HepG2 (cell line): ENCODE measurements at regions not wholly inside any gene's neighbourhood (a gene's known extent, or its start where the extent isn't known, plus 50 kb on each side); places are given as distances from the start of the nearest gene placed in this dataset.

ENCODE experiments used
- ARID2 ChIP-seq: sonication (generic); formaldehyde crosslinking; IDR thresholded peaks from 2 replicates; pipeline ENCODE4 v1.8.1; 2022; ENCODE audit warnings: mild to moderate bottlenecking, missing genetic modification reagents, borderline replicate concordance
- EP300 ChIP-seq, 3 experiments: sonication (generic) in 1 of 3; formaldehyde crosslinking in 1 of 3; IDR thresholded peaks; 2 replicates each; pipeline versions ENCODE4 v1.5.1 to v1.6.1; 2011 to 2020; ENCODE audit warnings: low read depth in 2 of 3, low read length in 2 of 3, borderline replicate concordance in 1 of 3, improper control_type of control experiment in 1 of 3, mild to moderate bottlenecking in 1 of 3, missing genetic modification reagents in 1 of 3, moderate library complexity in 1 of 3
- FLYWCH1 ChIP-seq: sonication (generic); formaldehyde crosslinking; IDR thresholded peaks from 2 replicates; pipeline ENCODE4 v1.8.1; 2023; ENCODE audit warnings: mild to moderate bottlenecking, missing genetic modification reagents
- GPN1 ChIP-seq: sonication (generic); formaldehyde crosslinking; IDR thresholded peaks from 2 replicates; pipeline ENCODE4 v1.5.1; 2020; ENCODE audit warnings: missing genetic modification reagents, borderline replicate concordance
- NCOR1 ChIP-seq: fragments of 200-600 bp; sonication (generic); IDR thresholded peaks from 2 replicates; pipeline ENCODE4 v1.7.0; 2017; ENCODE audit warnings: antibody characterized with exemption, low read length, borderline replicate concordance
- NFATC3 ChIP-seq: sonication (generic); formaldehyde crosslinking; IDR thresholded peaks from 2 replicates; pipeline ENCODE4 v1.5.1; 2020; ENCODE audit warnings: mild to moderate bottlenecking, missing genetic modification reagents
- NR2F6 ChIP-seq, 2 experiments: IDR thresholded peaks; 2 replicates each; pipeline ENCODE4 v1.6.1; 2016; ENCODE audit warnings: antibody characterized with exemption in 1 of 2, mild to moderate bottlenecking in 1 of 2
- PHF21A ChIP-seq: sonication (generic); formaldehyde crosslinking; IDR thresholded peaks from 2 replicates; pipeline ENCODE4 v1.5.0; 2020; ENCODE audit warnings: mild to moderate bottlenecking, missing genetic modification reagents
- SIX1 ChIP-seq: sonication (generic); formaldehyde crosslinking; IDR thresholded peaks from 2 replicates; pipeline ENCODE4 v1.4.0; 2020; ENCODE audit warnings: missing genetic modification reagents, borderline replicate concordance
- SKI ChIP-seq: fragments of 450-650 bp; IDR thresholded peaks from one replicate; pipeline ENCODE4 v1.6.1; 2018; ENCODE audit warnings: mild to moderate bottlenecking; ENCODE audit not compliant: partially characterized antibody
- SMAD9 ChIP-seq: sonication (generic); formaldehyde crosslinking; IDR thresholded peaks from 2 replicates; pipeline ENCODE4 v1.5.1; 2020; ENCODE audit warnings: mild to moderate bottlenecking, missing genetic modification reagents
- SOX6 ChIP-seq, 2 experiments: fragments of 450-650 bp in 1 of 2; sonication (generic) in 1 of 2; formaldehyde crosslinking in 1 of 2; IDR thresholded peaks; 2 replicates each; pipeline versions ENCODE4 v1.4.0 to v1.6.1; 2017 to 2020; ENCODE audit warnings: antibody characterized with exemption in 1 of 2, mild to moderate bottlenecking in 1 of 2, missing genetic modification reagents in 1 of 2
- TCF7 ChIP-seq: sonication (generic); IDR thresholded peaks from 2 replicates; pipeline ENCODE4 v1.6.1; 2016; ENCODE audit warnings: antibody characterized with exemption, low read depth
- ZMYM4 ChIP-seq: sonication (generic); formaldehyde crosslinking; IDR thresholded peaks from 2 replicates; pipeline ENCODE4 v1.8.1; 2023; ENCODE audit warnings: mild to moderate bottlenecking, missing genetic modification reagents
- ZNF30 ChIP-seq: sonication (generic); formaldehyde crosslinking; IDR thresholded peaks from 2 replicates; pipeline ENCODE4 v1.5.0; 2020; ENCODE audit warnings: mild to moderate bottlenecking, missing genetic modification reagents
- ZNF607 ChIP-seq: sonication (generic); formaldehyde crosslinking; IDR thresholded peaks from 2 replicates; pipeline ENCODE4 v1.5.1; 2020; ENCODE audit warnings: missing genetic modification reagents, mild to moderate bottlenecking, borderline replicate concordance
- ZNF615 ChIP-seq: sonication (generic); formaldehyde crosslinking; IDR thresholded peaks from 2 replicates; pipeline ENCODE4 v1.5.0; 2020; ENCODE audit warnings: mild to moderate bottlenecking, missing genetic modification reagents, borderline replicate concordance
- TF ChIP-seq, protein P1 (sequence below): sonication (generic); formaldehyde crosslinking; IDR thresholded peaks from 2 replicates; pipeline ENCODE4 v1.5.0; 2020; ENCODE audit warnings: missing genetic modification reagents
- TF ChIP-seq, protein P2 (sequence below): sonication (generic); formaldehyde crosslinking; IDR thresholded peaks from 2 replicates; pipeline ENCODE4 v1.4.0; 2020; ENCODE audit warnings: mild to moderate bottlenecking, low read depth, missing genetic modification reagents
- TF ChIP-seq, protein P3 (sequence below): sonication (generic); formaldehyde crosslinking; IDR thresholded peaks from 2 replicates; pipeline ENCODE4 v1.4.0; 2020; ENCODE audit warnings: missing genetic modification reagents
- TF ChIP-seq, protein P4 (sequence below): sonication (generic); formaldehyde crosslinking; conservative IDR thresholded peaks from 2 replicates; pipeline ENCODE4 v1.4.0; 2020; ENCODE audit warnings: mild to moderate bottlenecking, missing genetic modification reagents, moderate library complexity

DNA sequence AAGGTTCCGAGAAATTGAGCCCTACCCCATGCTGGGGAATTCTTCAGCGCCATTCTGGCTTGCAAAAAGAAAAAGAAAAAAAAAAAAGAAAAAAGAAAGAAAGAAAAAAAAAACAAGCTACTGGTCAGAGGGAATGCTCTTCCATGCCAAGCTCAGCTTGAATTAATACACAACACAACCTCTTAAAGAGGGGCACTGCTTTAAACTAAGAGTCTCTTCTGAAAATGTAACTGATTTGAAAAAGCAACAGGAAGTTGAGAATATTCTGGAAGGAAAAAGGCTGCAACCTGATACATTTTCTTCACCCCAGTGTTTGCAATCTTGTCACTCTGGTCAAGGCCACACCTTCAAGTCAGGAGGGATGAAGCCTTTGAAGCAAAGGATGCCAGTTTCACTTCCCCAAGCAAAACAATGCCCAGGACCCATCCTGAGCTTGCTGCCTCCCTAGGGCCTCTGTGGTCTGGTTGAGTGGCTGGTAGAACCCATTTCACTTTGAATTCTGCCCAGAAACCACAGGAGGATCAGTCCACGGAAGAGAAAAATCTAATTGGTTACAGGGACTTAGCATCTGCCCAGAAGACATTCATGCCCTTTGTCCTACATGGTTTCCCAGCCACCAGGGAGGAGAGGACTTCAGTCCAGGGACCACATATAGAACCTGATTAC is 389.7 kb downstream of the SOX9 start (continued):
- TF ChIP-seq ZMYM4 (CRISPR knock-in tag) (no peak), EP300 (IDR thresholded peaks at IDR 0.05; ENCODE audit: low read depth in 2 of 2, low read length in 2 of 2) (no peak), EP300 (CRISPR knock-in tag; IDR thresholded peaks at IDR 0.05; ENCODE audit: borderline replicate concordance) (0 out of 2 replicates have a peak, but pooled peaks have one; percentile 11), GPN1 (no peak), NR2F6 (IDR thresholded peaks at IDR 0.05) (0 out of 2 replicates have a peak, but pooled peaks have one; percentile 5), NR2F6 (CRISPR knock-in tag; IDR thresholded peaks at IDR 0.05) (no peak), NFATC3 (CRISPR knock-in tag) (no peak), ZNF30 (CRISPR knock-in tag) (no peak), NCOR1 (no peak), ZNF607 (CRISPR knock-in tag) (no peak), ARID2 (0 out of 2 replicates have a peak, but pooled peaks have one; percentile 36), SMAD9 (CRISPR knock-in tag) (no peak), SOX6 (IDR thresholded peaks at IDR 0.05) (no peak), SOX6 (CRISPR knock-in tag; IDR thresholded peaks at IDR 0.05) (peak; percentile 44; the same call in 1 of the 2 replicates), PHF21A (CRISPR knock-in tag) (0 out of 2 replicates have a peak, but pooled peaks have one; percentile 31), TCF7 (0 out of 2 replicates have a peak, but pooled peaks have one; percentile 10), ZNF615 (CRISPR knock-in tag) (no peak), SKI (no peak), SIX1 (CRISPR knock-in tag) (peak; percentile 56; the same call in 1 of the 2 replicates), FLYWCH1 (CRISPR knock-in tag) (no peak)
- TF ChIP-seq, protein P1, sequence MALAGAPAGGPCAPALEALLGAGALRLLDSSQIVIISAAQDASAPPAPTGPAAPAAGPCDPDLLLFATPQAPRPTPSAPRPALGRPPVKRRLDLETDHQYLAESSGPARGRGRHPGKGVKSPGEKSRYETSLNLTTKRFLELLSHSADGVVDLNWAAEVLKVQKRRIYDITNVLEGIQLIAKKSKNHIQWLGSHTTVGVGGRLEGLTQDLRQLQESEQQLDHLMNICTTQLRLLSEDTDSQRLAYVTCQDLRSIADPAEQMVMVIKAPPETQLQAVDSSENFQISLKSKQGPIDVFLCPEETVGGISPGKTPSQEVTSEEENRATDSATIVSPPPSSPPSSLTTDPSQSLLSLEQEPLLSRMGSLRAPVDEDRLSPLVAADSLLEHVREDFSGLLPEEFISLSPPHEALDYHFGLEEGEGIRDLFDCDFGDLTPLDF, result no peak
- TF ChIP-seq, protein P2, sequence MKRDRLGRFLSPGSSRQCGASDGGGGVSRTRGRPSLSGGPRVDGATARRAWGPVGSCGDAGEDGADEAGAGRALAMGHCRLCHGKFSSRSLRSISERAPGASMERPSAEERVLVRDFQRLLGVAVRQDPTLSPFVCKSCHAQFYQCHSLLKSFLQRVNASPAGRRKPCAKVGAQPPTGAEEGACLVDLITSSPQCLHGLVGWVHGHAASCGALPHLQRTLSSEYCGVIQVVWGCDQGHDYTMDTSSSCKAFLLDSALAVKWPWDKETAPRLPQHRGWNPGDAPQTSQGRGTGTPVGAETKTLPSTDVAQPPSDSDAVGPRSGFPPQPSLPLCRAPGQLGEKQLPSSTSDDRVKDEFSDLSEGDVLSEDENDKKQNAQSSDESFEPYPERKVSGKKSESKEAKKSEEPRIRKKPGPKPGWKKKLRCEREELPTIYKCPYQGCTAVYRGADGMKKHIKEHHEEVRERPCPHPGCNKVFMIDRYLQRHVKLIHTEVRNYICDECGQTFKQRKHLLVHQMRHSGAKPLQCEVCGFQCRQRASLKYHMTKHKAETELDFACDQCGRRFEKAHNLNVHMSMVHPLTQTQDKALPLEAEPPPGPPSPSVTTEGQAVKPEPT (CRISPR knock-in tag), result no peak
- TF ChIP-seq, protein P3, sequence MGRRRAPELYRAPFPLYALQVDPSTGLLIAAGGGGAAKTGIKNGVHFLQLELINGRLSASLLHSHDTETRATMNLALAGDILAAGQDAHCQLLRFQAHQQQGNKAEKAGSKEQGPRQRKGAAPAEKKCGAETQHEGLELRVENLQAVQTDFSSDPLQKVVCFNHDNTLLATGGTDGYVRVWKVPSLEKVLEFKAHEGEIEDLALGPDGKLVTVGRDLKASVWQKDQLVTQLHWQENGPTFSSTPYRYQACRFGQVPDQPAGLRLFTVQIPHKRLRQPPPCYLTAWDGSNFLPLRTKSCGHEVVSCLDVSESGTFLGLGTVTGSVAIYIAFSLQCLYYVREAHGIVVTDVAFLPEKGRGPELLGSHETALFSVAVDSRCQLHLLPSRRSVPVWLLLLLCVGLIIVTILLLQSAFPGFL (CRISPR knock-in tag), result no peak
- TF ChIP-seq, protein P4, sequence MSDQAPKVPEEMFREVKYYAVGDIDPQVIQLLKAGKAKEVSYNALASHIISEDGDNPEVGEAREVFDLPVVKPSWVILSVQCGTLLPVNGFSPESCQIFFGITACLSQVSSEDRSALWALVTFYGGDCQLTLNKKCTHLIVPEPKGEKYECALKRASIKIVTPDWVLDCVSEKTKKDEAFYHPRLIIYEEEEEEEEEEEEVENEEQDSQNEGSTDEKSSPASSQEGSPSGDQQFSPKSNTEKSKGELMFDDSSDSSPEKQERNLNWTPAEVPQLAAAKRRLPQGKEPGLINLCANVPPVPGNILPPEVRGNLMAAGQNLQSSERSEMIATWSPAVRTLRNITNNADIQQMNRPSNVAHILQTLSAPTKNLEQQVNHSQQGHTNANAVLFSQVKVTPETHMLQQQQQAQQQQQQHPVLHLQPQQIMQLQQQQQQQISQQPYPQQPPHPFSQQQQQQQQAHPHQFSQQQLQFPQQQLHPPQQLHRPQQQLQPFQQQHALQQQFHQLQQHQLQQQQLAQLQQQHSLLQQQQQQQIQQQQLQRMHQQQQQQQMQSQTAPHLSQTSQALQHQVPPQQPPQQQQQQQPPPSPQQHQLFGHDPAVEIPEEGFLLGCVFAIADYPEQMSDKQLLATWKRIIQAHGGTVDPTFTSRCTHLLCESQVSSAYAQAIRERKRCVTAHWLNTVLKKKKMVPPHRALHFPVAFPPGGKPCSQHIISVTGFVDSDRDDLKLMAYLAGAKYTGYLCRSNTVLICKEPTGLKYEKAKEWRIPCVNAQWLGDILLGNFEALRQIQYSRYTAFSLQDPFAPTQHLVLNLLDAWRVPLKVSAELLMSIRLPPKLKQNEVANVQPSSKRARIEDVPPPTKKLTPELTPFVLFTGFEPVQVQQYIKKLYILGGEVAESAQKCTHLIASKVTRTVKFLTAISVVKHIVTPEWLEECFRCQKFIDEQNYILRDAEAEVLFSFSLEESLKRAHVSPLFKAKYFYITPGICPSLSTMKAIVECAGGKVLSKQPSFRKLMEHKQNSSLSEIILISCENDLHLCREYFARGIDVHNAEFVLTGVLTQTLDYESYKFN (CRISPR knock-in tag), result no peak
